Osteocyte (in vitro differentiated cells): ENCODE measurements at regions not wholly inside any gene's neighbourhood (a gene's known extent, or its start where the extent isn't known, plus 50 kb on each side); places are given as distances from the start of the nearest gene placed in this dataset.

Experiments used
- DNase-seq: peaks from one replicate; pipeline ENCODE4 v3.0.0; 2021; ENCODE audit warnings: mixed read lengths; ENCODE audit not compliant: unreplicated experiment; ENCODE audit errors: extremely low spot score
- H3K27ac Mint-ChIP-seq: one replicate; pipeline ENCODE4 v1.8.0; 2021; ENCODE audit warnings: mild to moderate bottlenecking, mixed read lengths; ENCODE audit not compliant: unreplicated experiment
- H3K27me3 Mint-ChIP-seq: one replicate; pipeline ENCODE4 v1.8.0; 2021; ENCODE audit warnings: mixed read lengths; ENCODE audit not compliant: unreplicated experiment
- H3K36me3 Mint-ChIP-seq: one replicate; pipeline ENCODE4 v1.8.0; 2021; ENCODE audit warnings: mixed read lengths; ENCODE audit not compliant: unreplicated experiment
- H3K4me1 Mint-ChIP-seq: one replicate; pipeline ENCODE4 v1.8.0; 2021; ENCODE audit warnings: mixed read lengths; ENCODE audit not compliant: unreplicated experiment
- H3K4me3 Mint-ChIP-seq: one replicate; pipeline ENCODE4 v1.8.0; 2021; ENCODE audit warnings: mild to moderate bottlenecking, moderate library complexity, mixed read lengths; ENCODE audit not compliant: unreplicated experiment
- H3K9me3 Mint-ChIP-seq: one replicate; pipeline ENCODE4 v1.8.0; 2021; ENCODE audit warnings: mixed read lengths; ENCODE audit not compliant: unreplicated experiment
- CTCF ChIP-seq: fragments of 200-600 bp; sonication (generic); IDR thresholded peaks from 2 replicates; pipeline ENCODE4 v1.5.0; 2021; ENCODE audit warnings: antibody characterized with exemption, mild to moderate bottlenecking, moderate library complexity

GRCh38 chr5:26666371-26666770 lies 372.0 kb downstream of the CDH9 start:
- H3K27me3 Mint-ChIP-seq = no peaks in the 10 kb centered on the region
- no peak overlapping the region for H3K27ac Mint-ChIP-seq
- no peaks in the 10 kb centered on the region for H3K9me3 Mint-ChIP-seq
- H3K4me3 Mint-ChIP-seq = no peak overlapping the region
- no peaks in the 10 kb centered on the region for H3K4me1 Mint-ChIP-seq
- H3K36me3 Mint-ChIP-seq = no peaks in the 10 kb centered on the region
- DNase-seq = no peak
- TF ChIP-seq CTCF = no peak

- Mint-ChIP-seq H3K27ac (no peak overlapping the region), H3K27me3 (no peaks in the 10 kb centered on the region), H3K9me3 (peaks cover 6% of the 10 kb centered on the region), H3K4me1 (no peaks in the 10 kb centered on the region), H3K36me3 (no peaks in the 10 kb centered on the region), H3K4me3 (no peak overlapping the region)
- TF ChIP-seq CTCF = no peak
- no peak for DNase-seq
These were observed 374.9 kb downstream of the CDH9 start for GRCh38 chr5:26663500-26663899.

- H3K4me3 Mint-ChIP-seq = no peak overlapping the region
- no peaks in the 10 kb centered on the region for H3K27me3 Mint-ChIP-seq
- no peak overlapping the region for H3K27ac Mint-ChIP-seq
- no peak for DNase-seq
- H3K9me3 Mint-ChIP-seq = peaks cover 8% of the 10 kb centered on the region
- no peaks in the 10 kb centered on the region for H3K4me1 Mint-ChIP-seq
- no peaks in the 10 kb centered on the region for H3K36me3 Mint-ChIP-seq
- no peak for TF ChIP-seq CTCF
These were observed 375.5 kb downstream of the CDH9 start for GRCh38 chr5:26662806-26663360.

GRCh38 chr5:26660116-26660515 lies 378.3 kb downstream of the CDH9 start:
- no peak overlapping the region for H3K27ac Mint-ChIP-seq
- H3K9me3 Mint-ChIP-seq = peaks cover 32% of the 10 kb centered on the region
- TF ChIP-seq CTCF = no peak
- H3K36me3 Mint-ChIP-seq = no peaks in the 10 kb centered on the region
- no peaks in the 10 kb centered on the region for H3K4me1 Mint-ChIP-seq
- DNase-seq = no peak
- no peak overlapping the region for H3K4me3 Mint-ChIP-seq
- no peaks in the 10 kb centered on the region for H3K27me3 Mint-ChIP-seq

GRCh38 chr5:26649000-26649399 lies 389.4 kb downstream of the CDH9 start:
- Mint-ChIP-seq H3K27ac (no peak overlapping the region), H3K9me3 (peaks cover 26% of the 10 kb centered on the region), H3K27me3 (no peaks in the 10 kb centered on the region), H3K4me3 (no peak overlapping the region), H3K4me1 (no peaks in the 10 kb centered on the region), H3K36me3 (no peaks in the 10 kb centered on the region)
- DNase-seq = no peak
- TF ChIP-seq CTCF = no peak
